ENCODE measurements at regions not wholly inside any gene's neighbourhood (a gene's known extent, or its start where the extent isn't known, plus 50 kb on each side); places are given as distances from the start of the nearest gene placed in this dataset.

DNA sequence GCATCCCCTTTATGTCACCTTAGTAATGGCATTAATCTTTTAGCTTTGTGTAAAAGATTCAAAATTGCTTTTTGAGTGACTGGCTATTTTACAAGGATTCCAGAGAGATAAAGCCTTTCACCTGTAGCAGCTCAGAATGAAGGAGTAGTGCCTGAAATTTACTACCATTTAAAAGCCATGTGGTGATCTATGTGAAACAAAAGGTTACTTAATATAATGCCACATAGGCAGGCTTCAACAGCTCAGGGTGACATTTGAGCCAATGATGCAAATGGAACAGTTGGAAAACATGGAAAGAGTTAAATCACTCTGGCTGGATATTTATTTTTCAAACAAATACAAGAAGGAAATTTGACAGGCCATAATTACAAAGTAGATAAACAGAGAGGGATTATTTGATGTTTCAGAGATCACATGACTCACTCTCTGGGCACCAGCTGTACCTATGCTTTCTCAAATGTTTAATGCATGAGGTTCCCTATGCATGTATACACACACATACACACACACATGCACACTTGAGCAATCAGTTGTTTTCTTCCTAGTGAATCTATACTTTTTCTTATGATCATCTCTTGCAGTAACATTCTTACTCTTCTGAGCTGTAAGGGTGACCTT lies 171.5 kb downstream of the ZMAT3 start:
- H3K27me3 ChIP-seq, result no peaks in the 10 kb centered on the region
- no peak for DNase-seq (ENCODE audit: extremely low spot score)
- no peak for TF ChIP-seq POLR2A (IDR thresholded peaks at IDR 0.05; ENCODE audit: low read depth)
- H3K27ac ChIP-seq (replicated peaks in 1 of 4), result no peak overlapping the region
- intact Hi-C loops (cut with DNase I), result no loop called here
- no peaks in the 10 kb centered on the region for H3K4me1 ChIP-seq
- no peaks in the 10 kb centered on the region for H3K9me3 ChIP-seq
- H3K36me3 ChIP-seq, result no peaks in the 10 kb centered on the region
- no peak overlapping the region for H3K4me3 ChIP-seq

DNA sequence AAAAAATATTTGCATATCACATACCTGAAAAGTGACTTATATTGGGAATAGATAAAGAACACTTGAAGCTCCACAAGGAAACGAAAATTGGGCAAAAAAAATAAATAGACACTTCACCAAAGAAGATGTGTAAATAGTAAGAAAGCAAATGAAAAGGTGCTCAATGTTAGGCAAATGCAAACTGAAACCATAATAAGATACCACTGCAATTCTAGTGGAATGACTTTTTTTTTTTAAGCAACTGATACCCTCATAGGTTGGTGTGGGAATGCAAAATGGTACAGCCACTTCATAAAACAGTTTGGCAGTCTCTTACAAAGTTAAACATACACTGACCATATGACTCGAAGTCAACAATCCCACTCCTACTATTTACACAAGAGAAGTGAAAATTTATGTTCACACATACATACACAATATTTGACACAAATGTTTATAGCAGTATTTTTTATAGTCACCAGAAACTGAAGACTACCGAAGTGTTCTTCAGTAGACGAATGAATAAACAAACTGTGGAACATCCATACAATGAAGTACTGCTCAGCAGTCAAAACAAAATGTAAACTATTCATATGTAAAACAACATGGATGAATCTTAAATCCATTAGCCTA lies 176.3 kb downstream of the ZMAT3 start:
- no peak overlapping the region for H3K4me3 ChIP-seq
- no peaks in the 10 kb centered on the region for H3K36me3 ChIP-seq
- no peaks in the 10 kb centered on the region for H3K4me1 ChIP-seq
- TF ChIP-seq POLR2AphosphoS5 (IDR thresholded peaks at IDR 0.05), result no peak
- WGBS, result 61% methylated on average over 4 of the region's 4 CpGs
- DNase-seq (ENCODE audit: extremely low spot score), result no peak
- no peaks in the 10 kb centered on the region for H3K27me3 ChIP-seq
- H3K9me3 ChIP-seq, result peaks cover 0 to 5% (median 0%) of the 10 kb centered on the region in 4 donors
- intact Hi-C loops (cut with DNase I), result no loop called here
- no peak overlapping the region for H3K27ac ChIP-seq (replicated peaks in 1 of 4)
